ENCODE measurements at regions not wholly inside any gene's neighbourhood (a gene's known extent, or its start where the extent isn't known, plus 50 kb on each side); places are given as distances from the start of the nearest gene placed in this dataset.

- TF ChIP-seq ZNF396 (CRISPR knock-in tag; IDR thresholded peaks at IDR 0.05; ENCODE audit: borderline replicate concordance) (no peak), FOXP1 (CRISPR knock-in tag; IDR thresholded peaks at IDR 0.05; ENCODE audit: borderline replicate concordance) (no peak), IRF2 (CRISPR knock-in tag; IDR thresholded peaks at IDR 0.05; ENCODE audit: borderline replicate concordance, low read depth) (no peak), ZNF532 (CRISPR knock-in tag; IDR thresholded peaks at IDR 0.05; ENCODE audit: borderline replicate concordance) (no peak), E2F4 (CRISPR knock-in tag; IDR thresholded peaks at IDR 0.05; ENCODE audit: borderline replicate concordance, low read depth) (no peak), NFATC4 (CRISPR knock-in tag; IDR thresholded peaks at IDR 0.05) (no peak)
- TF ChIP-seq, protein P1, sequence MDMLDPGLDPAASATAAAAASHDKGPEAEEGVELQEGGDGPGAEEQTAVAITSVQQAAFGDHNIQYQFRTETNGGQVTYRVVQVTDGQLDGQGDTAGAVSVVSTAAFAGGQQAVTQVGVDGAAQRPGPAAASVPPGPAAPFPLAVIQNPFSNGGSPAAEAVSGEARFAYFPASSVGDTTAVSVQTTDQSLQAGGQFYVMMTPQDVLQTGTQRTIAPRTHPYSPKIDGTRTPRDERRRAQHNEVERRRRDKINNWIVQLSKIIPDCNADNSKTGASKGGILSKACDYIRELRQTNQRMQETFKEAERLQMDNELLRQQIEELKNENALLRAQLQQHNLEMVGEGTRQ (CRISPR knock-in tag; IDR thresholded peaks at IDR 0.05), result no peak
Measured at GRCh38 chr6:144986271-144986670, 701.1 kb downstream of the UTRN start (continued).

DNA sequence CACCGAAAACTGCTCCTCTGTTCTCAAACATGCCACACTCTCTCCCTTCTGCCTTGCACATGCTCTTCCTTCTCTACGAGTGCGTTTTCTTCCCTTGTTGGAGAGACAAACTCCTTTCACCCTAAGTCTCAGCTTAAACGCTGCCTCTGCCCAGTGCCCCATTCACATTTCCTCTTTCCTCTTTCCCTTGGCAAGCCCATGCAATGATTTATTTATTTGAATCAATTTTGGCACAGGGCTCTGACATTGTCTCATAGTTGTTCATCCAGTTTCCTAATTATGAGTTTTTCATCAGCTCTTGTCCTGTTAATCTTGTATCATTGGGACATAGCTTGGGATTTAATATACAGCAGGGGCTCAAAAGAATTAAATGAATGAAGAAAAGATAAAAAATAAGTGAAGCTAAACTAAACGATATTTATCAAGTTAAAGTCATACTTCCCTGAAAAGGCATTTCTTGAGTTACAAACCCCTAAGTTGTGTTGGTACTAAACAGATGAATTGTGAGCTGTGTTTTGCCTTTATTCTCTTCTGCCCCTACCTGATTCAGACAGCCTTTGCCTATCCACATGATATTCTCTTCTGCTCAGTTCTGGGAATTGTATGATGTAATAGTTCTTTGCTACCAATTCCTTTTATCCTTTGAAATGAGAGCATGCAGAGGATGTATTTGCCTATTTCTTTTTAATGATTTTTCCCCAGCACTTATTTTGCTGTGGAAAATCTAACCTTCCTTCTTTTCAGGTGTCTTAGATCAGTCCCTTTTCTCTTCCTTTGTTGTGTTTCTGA, 704.4 kb downstream of the UTRN start:
- H3K4me3 Mint-ChIP-seq, result no peak overlapping the region
- H3K9me3 Mint-ChIP-seq, result peaks cover 12% of the 10 kb centered on the region
- DNase-seq (ENCODE audit: low spot score), result no peak
- peaks cover 6% of the 10 kb centered on the region for H3K36me3 Mint-ChIP-seq
- peaks cover 7% of the 10 kb centered on the region for H3K4me1 Mint-ChIP-seq
- no peak overlapping the region for H3K27ac Mint-ChIP-seq
- no peaks in the 10 kb centered on the region for H3K27me3 Mint-ChIP-seq (ENCODE audit: low read depth)
- ChIA-PET CTCF (no interaction called here), POLR2A (no interaction called here)
- no peak for TF ChIP-seq TEAD1 (CRISPR knock-in tag; IDR thresholded peaks at IDR 0.05)
- no peak for TF ChIP-seq EMX1 (CRISPR knock-in tag; IDR thresholded peaks at IDR 0.05)
- TF ChIP-seq ZBTB21 (CRISPR knock-in tag; IDR thresholded peaks at IDR 0.05; ENCODE audit: borderline replicate concordance), result no peak
- no peak for TF ChIP-seq ZNF423 (CRISPR knock-in tag; IDR thresholded peaks at IDR 0.05)
- TF ChIP-seq, protein P2, sequence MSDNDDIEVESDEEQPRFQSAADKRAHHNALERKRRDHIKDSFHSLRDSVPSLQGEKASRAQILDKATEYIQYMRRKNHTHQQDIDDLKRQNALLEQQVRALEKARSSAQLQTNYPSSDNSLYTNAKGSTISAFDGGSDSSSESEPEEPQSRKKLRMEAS (CRISPR knock-in tag; IDR thresholded peaks at IDR 0.05), result no peak
- TF ChIP-seq, protein P3, sequence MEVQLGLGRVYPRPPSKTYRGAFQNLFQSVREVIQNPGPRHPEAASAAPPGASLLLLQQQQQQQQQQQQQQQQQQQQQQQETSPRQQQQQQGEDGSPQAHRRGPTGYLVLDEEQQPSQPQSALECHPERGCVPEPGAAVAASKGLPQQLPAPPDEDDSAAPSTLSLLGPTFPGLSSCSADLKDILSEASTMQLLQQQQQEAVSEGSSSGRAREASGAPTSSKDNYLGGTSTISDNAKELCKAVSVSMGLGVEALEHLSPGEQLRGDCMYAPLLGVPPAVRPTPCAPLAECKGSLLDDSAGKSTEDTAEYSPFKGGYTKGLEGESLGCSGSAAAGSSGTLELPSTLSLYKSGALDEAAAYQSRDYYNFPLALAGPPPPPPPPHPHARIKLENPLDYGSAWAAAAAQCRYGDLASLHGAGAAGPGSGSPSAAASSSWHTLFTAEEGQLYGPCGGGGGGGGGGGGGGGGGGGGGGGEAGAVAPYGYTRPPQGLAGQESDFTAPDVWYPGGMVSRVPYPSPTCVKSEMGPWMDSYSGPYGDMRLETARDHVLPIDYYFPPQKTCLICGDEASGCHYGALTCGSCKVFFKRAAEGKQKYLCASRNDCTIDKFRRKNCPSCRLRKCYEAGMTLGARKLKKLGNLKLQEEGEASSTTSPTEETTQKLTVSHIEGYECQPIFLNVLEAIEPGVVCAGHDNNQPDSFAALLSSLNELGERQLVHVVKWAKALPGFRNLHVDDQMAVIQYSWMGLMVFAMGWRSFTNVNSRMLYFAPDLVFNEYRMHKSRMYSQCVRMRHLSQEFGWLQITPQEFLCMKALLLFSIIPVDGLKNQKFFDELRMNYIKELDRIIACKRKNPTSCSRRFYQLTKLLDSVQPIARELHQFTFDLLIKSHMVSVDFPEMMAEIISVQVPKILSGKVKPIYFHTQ (CRISPR knock-in tag; IDR thresholded peaks at IDR 0.05), result no peak
- TF ChIP-seq FOXJ3 (CRISPR knock-in tag; IDR thresholded peaks at IDR 0.05; ENCODE audit: borderline replicate concordance), result no peak
- TF ChIP-seq ZNF263 (CRISPR knock-in tag; IDR thresholded peaks at IDR 0.05; ENCODE audit: low read depth), result no peak
- TF ChIP-seq FOXP1 (CRISPR knock-in tag; IDR thresholded peaks at IDR 0.05; ENCODE audit: borderline replicate concordance), result no peak
- TF ChIP-seq NFATC4 (CRISPR knock-in tag; IDR thresholded peaks at IDR 0.05), result no peak
- no peak for TF ChIP-seq ETV6 (CRISPR knock-in tag; IDR thresholded peaks at IDR 0.05)
- TF ChIP-seq ZNF232 (CRISPR knock-in tag; IDR thresholded peaks at IDR 0.05), result no peak
- no peak for TF ChIP-seq CBFB (CRISPR knock-in tag; IDR thresholded peaks at IDR 0.05; ENCODE audit: low read depth)
- no peak for ATAC-seq

Measured in WTC11 (cell line).